ENCODE measurements at regions not wholly inside any gene's neighbourhood (a gene's known extent, or its start where the extent isn't known, plus 50 kb on each side); places are given as distances from the start of the nearest gene placed in this dataset.
"Not testable (repeated sequence)": the region's sequence is repeated elsewhere in the genome, so short reads cannot be mapped to it uniquely, and the experiment has no call there.

DNA sequence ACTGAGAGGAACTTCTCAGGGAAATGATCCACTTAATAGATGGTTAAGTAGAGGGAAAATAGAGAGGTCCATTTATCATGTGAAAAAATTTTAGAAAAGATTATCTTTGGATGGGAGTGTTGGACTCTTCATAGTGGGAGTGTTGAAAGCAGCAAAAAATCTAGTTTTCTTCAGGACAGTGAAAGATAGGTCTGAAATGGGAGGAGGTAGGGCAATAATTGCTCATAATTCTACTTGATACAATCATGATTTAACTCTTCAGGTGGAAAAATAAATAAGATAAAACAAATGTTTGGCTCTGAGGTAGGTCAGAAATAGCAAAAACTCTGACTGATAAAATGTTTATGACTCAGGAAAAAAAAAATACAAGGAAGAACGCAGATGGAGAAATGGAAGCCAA lies 144.1 kb upstream of the DPH6 start:
- H3K4me3 ChIP-seq (ENCODE audit: low read length): no peak overlapping the region
- no peaks in the 10 kb centered on the region for H3K27me3 ChIP-seq (ENCODE audit: control insufficient read depth, insufficient read depth, low read length)
- no peaks in the 10 kb centered on the region for H3K4me1 ChIP-seq (ENCODE audit: control insufficient read depth, insufficient read depth, low read length)
- no peak overlapping the region for H3K27ac ChIP-seq (ENCODE audit: low read depth, low read length)
- H3K9ac ChIP-seq (ENCODE audit: low read length): no peak overlapping the region
- H3K36me3 ChIP-seq (ENCODE audit: control insufficient read depth, insufficient read depth, low read length): no peaks in the 10 kb centered on the region

DNA sequence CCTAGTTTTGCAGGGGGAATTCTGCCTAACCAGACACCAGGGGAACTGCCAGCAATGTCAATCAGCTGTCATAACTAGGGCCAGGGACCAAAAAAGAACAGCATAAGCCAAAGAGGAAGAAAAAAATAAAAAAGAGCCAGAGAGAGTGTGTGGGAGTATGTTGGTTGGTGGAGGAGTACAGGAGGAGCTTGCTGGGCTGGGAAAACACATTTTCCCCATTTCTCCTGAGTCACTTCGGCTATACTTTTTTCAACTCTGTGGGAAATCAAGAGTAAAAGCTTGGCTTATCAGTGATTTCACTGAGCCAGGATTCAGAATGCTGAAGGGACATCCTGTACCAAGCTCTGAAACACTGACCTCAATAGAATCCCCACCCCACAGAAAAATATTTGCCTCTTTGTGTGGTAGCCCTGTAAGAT lies 144.7 kb upstream of the DPH6 start:
- no peaks in the 10 kb centered on the region for H3K36me3 ChIP-seq (ENCODE audit: control insufficient read depth, insufficient read depth, low read length)
- H3K4me1 ChIP-seq (ENCODE audit: control insufficient read depth, insufficient read depth, low read length): no peaks in the 10 kb centered on the region
- no peak overlapping the region for H3K27ac ChIP-seq (ENCODE audit: low read depth, low read length)
- H3K27me3 ChIP-seq (ENCODE audit: control insufficient read depth, insufficient read depth, low read length): no peaks in the 10 kb centered on the region
- H3K4me3 ChIP-seq (ENCODE audit: low read length): no peak overlapping the region
- H3K9ac ChIP-seq (ENCODE audit: low read length): no peak overlapping the region

DNA sequence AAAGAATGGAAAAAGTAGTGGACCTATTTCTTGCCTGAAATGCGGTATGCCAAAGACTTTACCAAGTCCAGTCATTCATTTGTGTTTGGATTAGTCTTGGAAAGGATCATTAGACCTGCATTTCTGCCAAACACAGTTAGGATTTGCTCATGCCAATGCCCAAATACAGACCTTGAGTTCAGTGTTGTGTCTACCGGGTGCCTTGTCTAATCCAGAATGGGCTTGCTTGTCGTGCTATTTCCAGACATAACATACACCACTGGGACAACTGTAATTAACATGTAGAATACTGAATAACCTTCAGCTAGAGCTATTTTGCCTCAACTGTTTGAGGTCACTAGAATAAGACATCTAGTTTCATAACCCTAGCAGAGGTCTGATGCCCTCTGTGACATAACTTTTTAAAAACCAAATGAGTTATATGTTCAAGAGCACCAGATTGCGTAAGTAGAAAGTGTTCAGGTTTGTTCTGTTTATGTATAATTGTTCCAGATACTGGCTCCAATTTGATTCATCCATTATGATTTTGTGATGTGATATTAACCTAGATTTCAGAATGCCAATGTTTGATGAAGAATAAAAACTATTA lies 145.3 kb upstream of the DPH6 start:
- no peak overlapping the region for H3K27ac ChIP-seq (ENCODE audit: low read depth, low read length)
- H3K27me3 ChIP-seq (ENCODE audit: control insufficient read depth, insufficient read depth, low read length): no peaks in the 10 kb centered on the region
- H3K9ac ChIP-seq (ENCODE audit: low read length): no peak overlapping the region
- no peak overlapping the region for H3K4me3 ChIP-seq (ENCODE audit: low read length)
- H3K4me1 ChIP-seq (ENCODE audit: control insufficient read depth, insufficient read depth, low read length): no peaks in the 10 kb centered on the region
- H3K36me3 ChIP-seq (ENCODE audit: control insufficient read depth, insufficient read depth, low read length): no peaks in the 10 kb centered on the region

DNA sequence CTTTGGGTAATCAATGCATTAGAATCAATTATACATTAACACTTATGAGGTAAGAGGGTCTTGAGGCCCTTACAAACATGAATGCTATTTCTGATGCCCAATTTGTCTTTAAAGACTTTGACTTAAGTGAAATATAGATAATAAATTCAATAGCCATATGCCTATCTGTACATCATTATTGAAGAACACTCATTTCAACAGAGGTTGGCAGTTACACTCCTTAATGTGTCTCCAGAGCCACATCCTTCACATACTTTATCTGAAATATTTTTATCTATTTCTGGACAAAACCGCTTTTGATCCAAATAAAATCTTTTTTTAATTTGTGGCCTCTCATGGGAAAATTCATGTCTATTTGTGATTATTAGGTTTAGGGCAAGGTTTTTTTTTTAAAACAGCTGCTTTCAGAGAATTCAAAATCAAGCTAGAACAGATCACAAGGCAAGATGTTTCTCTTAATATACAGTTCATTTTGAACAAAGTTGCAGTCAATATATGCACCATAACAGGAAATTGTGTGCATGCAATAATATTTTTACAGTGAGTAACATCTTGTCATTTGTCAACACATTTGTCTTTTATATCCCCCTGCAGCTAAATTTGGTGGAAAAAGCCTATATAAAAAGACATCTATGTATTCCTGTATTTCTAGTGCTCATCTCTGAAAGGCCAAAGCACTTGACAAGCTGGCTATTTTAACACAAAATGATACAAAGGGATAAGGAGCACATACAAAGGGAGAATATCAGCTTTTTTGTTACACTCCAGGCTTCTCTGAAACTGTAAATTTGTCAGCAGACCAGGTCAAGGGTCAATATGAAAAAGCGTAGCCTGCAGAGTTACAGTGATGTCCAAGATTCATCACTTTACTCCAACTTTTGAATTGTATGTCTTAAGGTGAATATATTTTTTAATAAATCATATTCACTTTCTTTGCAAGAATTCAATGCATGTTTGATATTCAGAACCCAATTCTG lies 146.2 kb upstream of the DPH6 start:
- no peak overlapping the region for H3K27ac ChIP-seq (ENCODE audit: low read depth, low read length)
- H3K27me3 ChIP-seq (ENCODE audit: control insufficient read depth, insufficient read depth, low read length): no peaks in the 10 kb centered on the region
- no peaks in the 10 kb centered on the region for H3K4me1 ChIP-seq (ENCODE audit: control insufficient read depth, insufficient read depth, low read length)
- no peak overlapping the region for H3K4me3 ChIP-seq (ENCODE audit: low read length)
- no peak overlapping the region for H3K9ac ChIP-seq (ENCODE audit: low read length)
- no peaks in the 10 kb centered on the region for H3K36me3 ChIP-seq (ENCODE audit: control insufficient read depth, insufficient read depth, low read length)

DNA sequence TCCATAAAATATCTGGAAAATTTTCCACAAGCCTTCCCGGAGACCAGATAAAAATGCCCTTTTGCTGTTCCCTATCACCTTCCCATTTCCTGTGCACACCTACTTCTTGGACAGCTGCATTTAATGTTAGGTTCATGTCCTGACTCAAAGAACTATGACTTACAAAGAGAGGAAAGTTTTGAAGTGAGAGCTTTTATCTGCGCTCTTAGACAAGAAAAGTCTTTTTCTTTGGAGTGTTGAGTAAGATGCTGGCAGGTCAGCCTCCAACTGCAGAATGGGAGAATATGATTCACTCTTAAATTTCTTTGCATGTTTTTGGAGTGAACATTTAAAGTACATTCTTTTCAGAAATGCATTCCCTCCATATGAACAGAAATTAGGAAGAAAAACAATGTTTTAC lies 147.3 kb upstream of the DPH6 start:
- no peaks in the 10 kb centered on the region for H3K4me1 ChIP-seq (ENCODE audit: control insufficient read depth, insufficient read depth, low read length)
- no peak overlapping the region for H3K9ac ChIP-seq (ENCODE audit: low read length)
- no peak overlapping the region for H3K27ac ChIP-seq (ENCODE audit: low read depth, low read length)
- no peaks in the 10 kb centered on the region for H3K36me3 ChIP-seq (ENCODE audit: control insufficient read depth, insufficient read depth, low read length)
- no peak overlapping the region for H3K4me3 ChIP-seq (ENCODE audit: low read length)
- no peaks in the 10 kb centered on the region for H3K27me3 ChIP-seq (ENCODE audit: control insufficient read depth, insufficient read depth, low read length)

DNA sequence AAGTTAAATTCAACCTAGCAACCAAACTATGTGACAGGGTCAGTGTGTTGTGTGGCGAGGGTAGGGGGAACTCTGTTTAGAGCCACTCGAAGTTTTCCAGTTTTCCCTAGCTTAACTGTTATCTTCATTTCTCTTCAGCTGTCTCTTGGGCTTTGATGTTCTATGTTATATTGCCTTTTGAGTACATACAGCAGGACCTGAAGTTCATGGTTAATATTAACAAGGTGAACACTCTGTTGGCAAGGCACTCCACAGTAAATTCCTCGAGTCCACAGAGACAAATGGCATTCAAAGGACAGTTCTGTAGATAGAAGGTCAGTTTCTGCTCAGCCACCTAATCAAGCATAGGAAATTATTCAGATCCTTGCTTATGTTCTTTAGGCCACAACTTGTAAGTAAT lies 147.9 kb upstream of the DPH6 start:
- Histone ChIP-seq H3K4me3 (ENCODE audit: low read length) (no peak overlapping the region), H3K27ac (ENCODE audit: low read depth, low read length) (no peak overlapping the region), H3K4me1 (ENCODE audit: control insufficient read depth, insufficient read depth, low read length) (no peaks in the 10 kb centered on the region)

DNA sequence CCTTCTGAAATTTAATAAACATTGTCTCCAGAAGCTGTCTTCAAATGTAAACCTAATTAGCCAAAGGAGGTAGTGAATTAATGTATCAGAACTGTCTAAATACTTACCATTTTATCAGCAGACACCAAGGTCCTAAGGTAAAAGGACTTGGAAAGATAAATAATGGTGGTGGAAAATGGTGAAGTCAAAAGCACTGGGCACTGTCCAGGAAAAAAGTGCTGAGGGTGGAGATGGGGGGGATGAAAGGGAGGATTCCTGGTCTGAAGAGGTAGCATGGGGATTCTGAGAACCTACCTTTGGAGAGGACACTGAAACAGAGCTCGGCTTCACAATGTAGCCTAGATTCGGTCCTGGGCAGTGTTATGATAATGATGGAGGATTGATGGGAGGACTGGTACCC lies 149.0 kb upstream of the DPH6 start:
- Histone ChIP-seq H3K4me1 (ENCODE audit: control insufficient read depth, insufficient read depth, low read length) (no peaks in the 10 kb centered on the region), H3K9ac (ENCODE audit: low read length) (no peak overlapping the region), H3K27me3 (ENCODE audit: control insufficient read depth, insufficient read depth, low read length) (no peaks in the 10 kb centered on the region), H3K36me3 (ENCODE audit: control insufficient read depth, insufficient read depth, low read length) (no peaks in the 10 kb centered on the region), H3K27ac (ENCODE audit: low read depth, low read length) (no peak overlapping the region), H3K4me3 (ENCODE audit: low read length) (no peak overlapping the region)

More for the DNA sequence above, 147.9 kb upstream of the DPH6 start:
- Histone ChIP-seq H3K9ac (ENCODE audit: low read length) (no peak overlapping the region), H3K36me3 (ENCODE audit: control insufficient read depth, insufficient read depth, low read length) (no peaks in the 10 kb centered on the region), H3K27me3 (ENCODE audit: control insufficient read depth, insufficient read depth, low read length) (no peaks in the 10 kb centered on the region)

DNA sequence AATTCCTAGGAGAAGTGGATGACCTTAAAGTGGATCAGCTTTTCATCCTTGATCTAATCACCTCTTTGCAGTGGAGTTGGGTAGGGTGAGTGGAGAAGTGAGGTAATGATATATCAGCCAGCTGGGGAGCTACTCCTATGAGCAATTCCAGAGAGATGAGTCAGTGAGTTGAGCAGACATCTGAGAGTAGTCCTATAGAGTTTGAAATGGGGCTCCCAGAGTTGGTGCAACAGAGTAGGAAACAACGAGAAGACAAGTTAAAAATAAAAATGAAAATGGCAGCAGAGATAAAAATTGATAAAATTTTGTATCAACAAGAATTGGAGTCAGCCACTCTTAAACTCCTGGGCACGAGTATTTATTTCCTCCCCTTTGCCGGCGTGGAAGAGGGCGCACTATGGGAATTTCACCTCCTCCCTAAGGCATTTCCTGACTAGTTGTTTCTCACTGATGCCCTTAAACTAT lies 150.8 kb upstream of the DPH6 start:
- no peaks in the 10 kb centered on the region for H3K4me1 ChIP-seq (ENCODE audit: control insufficient read depth, insufficient read depth, low read length)
- H3K27ac ChIP-seq (ENCODE audit: low read depth, low read length): no peak overlapping the region
- H3K36me3 ChIP-seq (ENCODE audit: control insufficient read depth, insufficient read depth, low read length): no peaks in the 10 kb centered on the region
- no peak overlapping the region for H3K9ac ChIP-seq (ENCODE audit: low read length)
- no peak overlapping the region for H3K4me3 ChIP-seq (ENCODE audit: low read length)
- no peaks in the 10 kb centered on the region for H3K27me3 ChIP-seq (ENCODE audit: control insufficient read depth, insufficient read depth, low read length)

DNA sequence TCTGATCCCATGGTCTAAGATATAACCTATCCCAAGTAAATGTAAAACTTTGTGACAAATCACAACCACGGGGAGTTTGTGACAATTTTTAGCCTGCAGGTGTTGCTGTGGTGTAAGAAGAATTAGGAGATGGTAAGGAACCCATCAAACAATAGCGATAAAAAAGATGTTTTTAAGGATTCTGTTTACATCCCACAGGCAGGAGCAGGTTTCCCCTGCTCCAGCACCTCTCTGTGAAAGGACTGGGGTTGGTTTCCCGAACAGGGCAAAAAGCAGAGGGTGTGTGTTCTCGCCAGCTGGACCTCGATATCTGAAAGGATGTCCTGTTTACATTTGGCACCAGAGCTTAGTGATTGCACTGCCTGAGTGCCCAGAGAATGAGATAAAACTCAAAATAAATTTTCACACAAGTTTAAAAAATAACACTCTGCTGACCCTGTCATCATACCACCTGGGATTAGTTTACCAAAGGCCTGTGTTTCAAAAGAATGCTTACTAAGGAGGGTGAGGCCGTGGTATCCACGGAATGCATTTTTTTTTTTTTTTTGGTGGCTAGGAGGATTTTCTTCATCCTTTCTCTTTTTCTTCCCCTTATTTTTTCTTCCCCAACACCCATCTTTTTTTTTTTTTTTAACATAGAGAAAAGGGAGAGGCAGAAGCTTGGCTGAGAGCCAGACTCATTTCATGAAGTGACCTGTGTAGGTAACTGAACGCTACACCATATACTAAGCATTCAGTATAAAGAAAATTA lies 151.8 kb upstream of the DPH6 start:
- Histone ChIP-seq H3K4me1 (ENCODE audit: control insufficient read depth, insufficient read depth, low read length) (no peaks in the 10 kb centered on the region), H3K9ac (ENCODE audit: low read length) (no peak overlapping the region), H3K36me3 (ENCODE audit: control insufficient read depth, insufficient read depth, low read length) (no peaks in the 10 kb centered on the region), H3K27ac (ENCODE audit: low read depth, low read length) (no peak overlapping the region), H3K4me3 (ENCODE audit: low read length) (no peak overlapping the region), H3K27me3 (ENCODE audit: control insufficient read depth, insufficient read depth, low read length) (no peaks in the 10 kb centered on the region)

DNA sequence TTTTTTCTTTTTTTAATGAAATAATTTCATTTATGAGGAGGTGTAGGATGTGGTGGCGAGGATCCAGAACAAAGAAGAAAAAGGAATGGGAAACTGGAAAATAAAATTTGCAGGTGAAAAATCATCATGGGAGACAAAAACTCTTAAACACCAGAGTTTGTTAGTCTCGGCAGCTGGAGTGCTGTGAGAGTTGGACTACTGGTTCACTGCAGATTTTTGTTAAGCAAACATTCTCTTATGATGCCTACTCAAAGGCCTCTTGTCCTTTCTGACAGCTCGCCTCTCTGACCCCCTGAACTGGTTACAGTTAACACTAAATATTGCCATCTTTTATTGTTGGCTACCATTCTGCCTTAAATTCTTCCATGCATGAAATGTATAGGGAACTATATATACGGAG lies 152.4 kb upstream of the DPH6 start:
- Histone ChIP-seq H3K4me1 (ENCODE audit: control insufficient read depth, insufficient read depth, low read length) (no peaks in the 10 kb centered on the region), H3K9ac (ENCODE audit: low read length) (no peak overlapping the region), H3K36me3 (ENCODE audit: control insufficient read depth, insufficient read depth, low read length) (no peaks in the 10 kb centered on the region), H3K4me3 (ENCODE audit: low read length) (no peak overlapping the region), H3K27me3 (ENCODE audit: control insufficient read depth, insufficient read depth, low read length) (no peaks in the 10 kb centered on the region), H3K27ac (ENCODE audit: low read depth, low read length) (no peak overlapping the region)

DNA sequence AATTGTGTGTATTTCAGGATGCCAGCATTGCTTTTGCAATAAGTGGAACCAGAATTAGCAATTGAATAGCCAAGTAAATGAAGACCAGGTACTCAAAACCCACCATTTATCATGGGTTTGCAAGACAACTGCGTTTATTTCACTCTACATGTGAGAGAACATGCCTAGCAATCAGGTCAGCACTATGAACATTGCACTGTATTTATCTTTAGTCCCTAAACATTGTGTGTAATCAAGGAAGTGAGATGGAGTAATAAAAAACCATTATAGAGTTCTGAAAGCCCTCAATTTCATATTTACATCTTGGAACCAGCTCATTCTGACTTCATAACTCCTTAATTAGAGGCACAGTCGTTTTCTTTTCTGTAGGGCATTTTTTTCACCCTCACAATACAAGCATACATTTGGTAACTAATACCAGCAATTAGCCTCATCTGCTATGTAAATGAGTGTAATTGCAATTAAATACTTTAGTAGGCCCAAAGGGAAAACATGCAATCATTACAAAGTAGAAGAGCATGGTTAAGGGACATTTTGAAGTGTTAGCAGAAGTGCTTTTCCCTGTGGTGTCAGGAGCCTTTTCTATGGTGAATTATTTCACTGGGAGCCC lies 153.1 kb upstream of the DPH6 start:
- Histone ChIP-seq H3K4me1 (ENCODE audit: control insufficient read depth, insufficient read depth, low read length) (no peaks in the 10 kb centered on the region), H3K9ac (ENCODE audit: low read length) (no peak overlapping the region), H3K4me3 (ENCODE audit: low read length) (no peak overlapping the region), H3K27me3 (ENCODE audit: control insufficient read depth, insufficient read depth, low read length) (no peaks in the 10 kb centered on the region), H3K36me3 (ENCODE audit: control insufficient read depth, insufficient read depth, low read length) (no peaks in the 10 kb centered on the region), H3K27ac (ENCODE audit: low read depth, low read length) (no peak overlapping the region)

DNA sequence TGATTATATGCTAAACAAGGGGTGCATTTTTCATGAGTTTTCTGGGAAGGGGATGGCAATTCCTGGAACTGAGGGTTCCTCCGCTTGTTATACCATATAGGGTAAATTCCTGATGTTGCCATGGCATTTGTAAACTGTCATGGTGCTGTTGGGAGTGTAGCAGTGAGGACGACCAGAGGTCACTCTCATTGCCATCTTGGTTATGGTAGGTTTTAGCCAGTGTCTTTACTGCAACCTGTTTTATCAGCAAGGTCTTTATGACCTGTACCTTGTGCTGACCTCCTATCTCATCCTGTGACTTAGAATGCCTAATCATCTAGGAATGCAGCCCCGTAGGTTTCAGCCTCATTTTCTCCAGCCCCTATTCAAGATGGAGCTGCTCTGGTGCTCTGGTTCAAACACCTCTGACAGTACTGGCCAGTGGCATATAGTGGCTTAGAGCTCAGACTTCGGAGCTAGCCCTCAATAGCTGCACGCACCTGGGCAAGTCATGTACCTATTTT lies 154.2 kb upstream of the DPH6 start:
- not testable (repeated sequence) for H3K27me3 ChIP-seq (ENCODE audit: control insufficient read depth, insufficient read depth, low read length); H3K36me3 ChIP-seq (ENCODE audit: control insufficient read depth, insufficient read depth, low read length); H3K4me1 ChIP-seq (ENCODE audit: control insufficient read depth, insufficient read depth, low read length); H3K9ac ChIP-seq (ENCODE audit: low read length); H3K27ac ChIP-seq (ENCODE audit: low read depth, low read length); H3K4me3 ChIP-seq (ENCODE audit: low read length)
